ENCODE measurements at regions not wholly inside any gene's neighbourhood (a gene's known extent, or its start where the extent isn't known, plus 50 kb on each side); places are given as distances from the start of the nearest gene placed in this dataset.
A peak's percentile ranks its signal among the peaks of the same experiment; 100 is the strongest.

DNA sequence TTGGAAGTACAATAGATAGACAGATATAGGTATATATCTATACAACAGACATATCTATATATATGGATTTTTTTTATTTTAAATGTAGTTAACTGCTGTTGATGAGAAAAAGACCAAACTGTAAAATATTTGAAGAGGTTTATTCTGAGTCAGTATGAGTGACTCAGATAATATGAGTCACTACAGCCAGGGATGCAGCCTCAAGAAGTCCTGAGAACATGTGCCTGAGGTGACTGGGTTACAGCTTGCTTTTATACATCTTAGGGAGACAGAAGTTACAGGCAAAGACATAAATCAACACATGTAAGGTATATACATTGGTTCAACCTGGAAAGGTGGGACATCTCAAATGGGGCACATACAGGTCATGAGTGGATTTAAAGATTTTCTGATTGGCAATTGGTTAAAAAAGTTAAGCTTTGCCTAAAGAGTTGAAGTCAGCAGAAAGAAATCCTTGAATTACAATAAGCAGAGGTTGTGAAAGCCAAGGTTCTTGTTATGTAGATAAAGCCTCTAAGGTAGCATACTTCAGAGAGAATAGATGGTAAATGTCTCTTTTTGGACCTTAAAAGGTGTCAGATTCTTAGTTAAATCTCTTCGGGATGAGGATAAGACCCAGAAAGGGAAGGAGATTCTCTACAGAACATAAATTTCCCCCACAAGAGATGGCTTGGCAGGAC, 149.9 kb downstream of the RBM43 start:
- DNase-seq (ENCODE audit: extremely low read depth, low read depth): peak; percentile 50
- H3K4me3 ChIP-seq (replicated peaks; ENCODE audit: low read depth, low read length): no peak overlapping the region
- TF ChIP-seq, protein P1, sequence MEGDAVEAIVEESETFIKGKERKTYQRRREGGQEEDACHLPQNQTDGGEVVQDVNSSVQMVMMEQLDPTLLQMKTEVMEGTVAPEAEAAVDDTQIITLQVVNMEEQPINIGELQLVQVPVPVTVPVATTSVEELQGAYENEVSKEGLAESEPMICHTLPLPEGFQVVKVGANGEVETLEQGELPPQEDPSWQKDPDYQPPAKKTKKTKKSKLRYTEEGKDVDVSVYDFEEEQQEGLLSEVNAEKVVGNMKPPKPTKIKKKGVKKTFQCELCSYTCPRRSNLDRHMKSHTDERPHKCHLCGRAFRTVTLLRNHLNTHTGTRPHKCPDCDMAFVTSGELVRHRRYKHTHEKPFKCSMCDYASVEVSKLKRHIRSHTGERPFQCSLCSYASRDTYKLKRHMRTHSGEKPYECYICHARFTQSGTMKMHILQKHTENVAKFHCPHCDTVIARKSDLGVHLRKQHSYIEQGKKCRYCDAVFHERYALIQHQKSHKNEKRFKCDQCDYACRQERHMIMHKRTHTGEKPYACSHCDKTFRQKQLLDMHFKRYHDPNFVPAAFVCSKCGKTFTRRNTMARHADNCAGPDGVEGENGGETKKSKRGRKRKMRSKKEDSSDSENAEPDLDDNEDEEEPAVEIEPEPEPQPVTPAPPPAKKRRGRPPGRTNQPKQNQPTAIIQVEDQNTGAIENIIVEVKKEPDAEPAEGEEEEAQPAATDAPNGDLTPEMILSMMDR (IDR thresholded peaks at IDR 0.05; ENCODE audit: low read depth, low read length, missing control alignments): no peak

- peak; percentile 44 for DNase-seq (ENCODE audit: extremely low read depth, low read depth)
- TF ChIP-seq, protein P1 (IDR thresholded peaks at IDR 0.05; ENCODE audit: low read depth, low read length, missing control alignments): no peak
- no peak overlapping the region for H3K4me3 ChIP-seq (replicated peaks; ENCODE audit: low read depth, low read length)
These were observed 154.7 kb downstream of the RBM43 start for GRCh38 chr2:151106805-151107506.

DNA sequence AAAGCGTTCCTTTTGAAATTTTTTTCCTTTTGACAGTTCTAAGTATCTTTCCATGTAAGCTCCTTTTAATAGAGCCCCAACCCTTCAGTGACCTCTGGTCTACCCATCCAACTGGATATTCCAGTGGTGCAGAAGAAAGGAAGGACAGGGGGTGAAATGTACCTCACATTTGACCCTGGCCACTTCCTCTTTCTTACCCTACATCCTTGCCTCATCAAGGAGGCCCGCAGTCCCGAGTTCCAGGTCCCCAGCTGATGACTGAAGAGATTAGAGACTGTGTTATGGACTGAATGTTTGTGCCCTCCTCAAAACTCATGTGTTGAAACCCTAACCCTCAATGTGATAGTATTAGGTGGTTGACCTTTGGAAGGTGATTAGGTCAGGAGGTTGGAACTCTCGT, 158.1 kb downstream of the RBM43 start:
- TF ChIP-seq, protein P1 (IDR thresholded peaks at IDR 0.05; ENCODE audit: low read depth, low read length, missing control alignments): no peak
- H3K4me3 ChIP-seq (replicated peaks; ENCODE audit: low read depth, low read length): no peak overlapping the region
- no peak for DNase-seq (ENCODE audit: extremely low read depth, low read depth)

- no peak for DNase-seq (ENCODE audit: extremely low read depth, low read depth)
- no peak overlapping the region for H3K4me3 ChIP-seq (replicated peaks; ENCODE audit: low read depth, low read length)
- TF ChIP-seq, protein P1 (IDR thresholded peaks at IDR 0.05; ENCODE audit: low read depth, low read length, missing control alignments): no peak
These were observed 159.4 kb downstream of the RBM43 start for GRCh38 chr2:151102226-151102625.

- TF ChIP-seq, protein P1 (IDR thresholded peaks at IDR 0.05; ENCODE audit: low read depth, low read length, missing control alignments): no peak
- H3K4me3 ChIP-seq (replicated peaks; ENCODE audit: low read depth, low read length): no peak overlapping the region
- DNase-seq (ENCODE audit: extremely low read depth, low read depth): no peak
These were observed 162.8 kb downstream of the RBM43 start for GRCh38 chr2:151098841-151099240.

GRCh38 chr2:151097895-151098294, 163.8 kb downstream of the RBM43 start:
- TF ChIP-seq, protein P1 (IDR thresholded peaks at IDR 0.05; ENCODE audit: low read depth, low read length, missing control alignments): no peak
- DNase-seq (ENCODE audit: extremely low read depth, low read depth): no peak
- H3K4me3 ChIP-seq (replicated peaks; ENCODE audit: low read depth, low read length): no peak overlapping the region
